ENCODE measurements at regions not wholly inside any gene's neighbourhood (a gene's known extent, or its start where the extent isn't known, plus 50 kb on each side); places are given as distances from the start of the nearest gene placed in this dataset.
"Not testable (repeated sequence)": the region's sequence is repeated elsewhere in the genome, so short reads cannot be mapped to it uniquely, and the experiment has no call there.

GRCh38 chr3:40908612-40909011 lies 290.7 kb upstream of the CTNNB1 start:
- DNase-seq = no peak

GRCh38 chr3:40911264-40911663 lies 288.0 kb upstream of the CTNNB1 start:
- no peak for DNase-seq

DNA sequence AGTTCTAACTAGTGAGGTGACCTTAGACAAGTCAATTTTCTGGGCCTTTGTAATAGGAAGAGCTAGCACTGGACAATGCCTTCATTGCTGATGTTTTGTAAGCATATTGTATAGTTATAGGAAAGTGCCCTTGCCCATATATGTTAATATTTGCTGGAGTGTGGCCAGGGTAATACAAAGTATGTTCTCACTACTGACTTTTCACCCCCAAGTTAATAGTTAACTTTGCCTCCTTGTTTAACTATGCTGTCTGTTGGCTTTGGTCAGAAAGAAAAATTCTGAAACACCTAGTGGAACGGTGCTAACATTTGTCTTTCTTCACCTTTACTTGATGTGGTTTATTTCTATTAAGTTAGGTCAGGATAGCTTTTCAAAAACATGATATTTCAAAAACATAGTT lies 287.4 kb upstream of the CTNNB1 start:
- DNase-seq = no peak

- DNase-seq = no peak
These were observed 286.8 kb upstream of the CTNNB1 start for GRCh38 chr3:40912461-40912860.

- DNase-seq = no peak
These were observed 286.1 kb upstream of the CTNNB1 start for GRCh38 chr3:40913192-40913591.

- DNase-seq = no peak
These were observed 285.7 kb upstream of the CTNNB1 start for GRCh38 chr3:40913641-40914040.

DNA sequence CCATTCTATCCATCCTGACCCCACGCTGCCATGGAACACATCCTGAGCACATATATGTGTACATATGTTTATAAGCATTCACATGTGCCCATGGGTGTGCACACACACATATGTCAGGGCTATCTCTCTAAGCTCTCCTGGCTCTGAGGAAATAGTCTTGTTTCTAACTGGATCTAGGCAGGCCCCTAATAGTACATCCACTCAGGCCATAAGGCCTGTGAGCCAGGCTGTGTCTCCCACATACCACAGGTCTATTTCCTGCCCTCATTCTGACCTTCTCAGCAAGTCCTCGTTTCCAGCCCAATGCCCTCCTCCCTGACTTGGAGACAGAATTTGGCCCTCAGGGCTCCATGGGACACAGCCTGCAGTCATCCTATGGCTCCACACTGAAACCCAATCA lies 284.8 kb upstream of the CTNNB1 start:
- DNase-seq = no peak

- no peak for DNase-seq
These were observed 283.9 kb upstream of the CTNNB1 start for GRCh38 chr3:40915346-40915865.

DNA sequence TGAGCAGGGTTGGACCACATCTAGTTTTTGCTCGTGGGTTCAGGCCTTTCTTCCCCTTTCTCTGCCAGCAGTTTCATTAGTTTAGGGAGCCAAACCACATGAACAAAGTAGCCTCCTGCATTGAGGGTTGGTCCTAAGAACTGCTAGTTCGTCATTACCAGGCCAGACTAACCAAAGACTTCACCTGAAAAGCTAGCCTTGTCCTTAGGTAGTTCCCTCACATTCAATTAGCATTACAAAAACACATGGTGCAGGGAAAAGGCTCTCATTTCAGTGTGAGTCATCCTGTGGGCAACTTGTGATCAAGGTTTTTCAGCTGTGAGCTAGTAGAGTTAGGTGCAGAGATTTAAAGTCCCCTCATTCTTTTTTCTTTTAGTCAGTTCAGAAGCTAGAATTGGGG lies 279.3 kb upstream of the CTNNB1 start:
- no peak for DNase-seq

- DNase-seq = no peak
These were observed 278.1 kb upstream of the CTNNB1 start for GRCh38 chr3:40921251-40921650.

DNA sequence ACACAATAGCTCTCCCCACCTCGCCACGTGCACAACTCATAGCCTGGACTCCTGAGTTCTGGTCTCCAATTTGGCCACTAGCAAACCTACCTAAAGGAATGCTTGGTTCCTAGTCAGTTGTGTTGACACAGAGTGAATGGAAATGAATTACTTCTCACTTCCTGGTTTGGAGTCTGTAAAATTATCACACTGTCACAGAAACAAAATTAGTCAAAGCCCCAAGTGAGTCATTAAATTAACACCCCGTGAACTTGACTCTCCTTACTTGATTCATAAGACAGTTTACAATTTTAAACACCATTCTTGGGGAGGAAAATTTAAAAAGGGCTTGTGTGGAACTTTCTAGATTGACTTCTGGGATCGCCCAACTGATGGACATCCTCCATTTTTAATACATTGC lies 276.2 kb upstream of the CTNNB1 start:
- no peak for DNase-seq

DNA sequence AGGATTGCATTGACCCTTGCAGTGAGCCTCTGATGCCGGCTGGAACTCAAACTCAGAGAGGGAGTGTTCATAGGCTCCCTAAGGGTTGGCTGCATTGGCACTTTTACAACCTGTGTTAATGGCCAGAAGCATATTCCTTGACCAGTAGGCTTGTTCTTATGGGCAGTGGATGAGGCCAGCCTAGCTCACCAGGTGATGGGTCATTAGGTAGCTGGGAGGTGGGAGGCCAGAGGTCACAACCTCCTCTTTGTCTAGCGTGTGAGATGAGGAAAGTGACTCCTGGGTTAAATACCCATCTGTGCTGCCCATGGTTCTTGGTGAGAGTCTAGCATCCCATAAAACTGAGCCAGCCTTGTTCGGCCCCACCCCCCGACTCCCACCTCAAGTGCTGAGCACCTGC lies 275.7 kb upstream of the CTNNB1 start:
- no peak for DNase-seq

DNA sequence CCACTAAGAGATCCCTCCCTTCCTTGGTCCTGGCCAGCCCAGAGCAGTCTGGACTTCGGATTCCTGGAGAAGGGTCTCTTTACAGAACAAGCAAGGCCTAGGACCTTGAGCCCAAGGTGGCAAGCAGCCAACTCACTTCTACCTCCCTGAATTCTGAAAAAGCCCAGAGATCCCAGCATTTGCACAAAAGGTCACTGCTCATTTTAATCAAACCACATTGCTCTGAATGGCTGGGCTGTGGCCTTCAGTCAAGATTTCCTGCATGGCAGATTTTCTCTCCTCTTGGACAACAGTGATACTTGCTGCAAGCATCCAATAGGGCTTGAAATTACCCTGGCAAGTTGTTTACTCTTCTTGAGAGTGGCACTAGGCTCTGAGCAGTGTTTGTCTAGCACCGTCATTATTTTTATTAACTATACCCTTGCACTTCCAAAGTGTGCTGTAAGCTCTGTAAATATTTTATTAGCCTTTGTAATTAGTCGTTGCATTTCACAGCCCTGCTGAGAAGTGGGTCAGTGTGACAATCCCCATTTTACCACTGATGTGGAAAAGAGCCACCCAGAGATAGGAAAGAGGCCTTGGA lies 274.7 kb upstream of the CTNNB1 start:
- no peak for DNase-seq

DNA sequence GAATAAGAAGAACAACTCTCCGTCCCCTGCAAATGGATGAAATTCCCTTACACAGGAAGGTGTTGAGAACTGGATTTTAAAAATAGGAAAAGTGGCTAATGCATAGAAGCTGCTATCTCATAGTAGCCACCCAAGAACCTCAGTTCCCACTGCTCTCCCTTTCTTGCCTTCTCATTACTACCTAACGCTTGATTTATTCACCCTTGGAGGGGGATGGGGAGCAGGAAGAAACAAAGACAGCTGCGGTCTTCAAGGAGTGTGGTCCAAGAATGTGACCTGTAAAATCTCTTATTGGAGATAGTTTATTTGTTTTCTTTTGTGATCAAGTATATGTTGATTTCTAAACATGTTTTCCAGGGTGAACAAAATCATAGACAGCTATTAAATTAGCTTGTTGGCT lies 274.1 kb upstream of the CTNNB1 start:
- DNase-seq = no peak

- no peak for DNase-seq
These were observed 269.2 kb upstream of the CTNNB1 start for GRCh38 chr3:40930131-40930538.

DNA sequence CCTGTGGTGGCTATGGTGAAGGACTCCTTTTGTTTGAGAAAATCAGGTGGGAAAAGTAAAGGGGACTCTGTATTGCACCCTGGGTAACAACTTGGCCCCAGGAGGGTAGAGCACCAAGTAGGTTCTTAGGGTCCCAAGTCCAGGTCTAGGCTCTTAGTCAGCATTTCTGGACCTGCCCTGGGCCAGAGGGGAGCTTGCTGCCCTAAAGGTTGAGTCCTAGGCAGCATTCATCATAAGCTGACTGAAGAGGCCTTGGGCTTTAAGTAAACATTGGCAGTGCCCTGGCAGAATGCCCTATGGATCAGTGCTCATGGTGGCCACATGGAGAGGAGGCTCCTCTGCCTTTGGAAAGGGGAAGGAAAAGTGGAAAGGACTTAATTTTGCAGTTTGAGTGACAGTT lies 268.5 kb upstream of the CTNNB1 start:
- DNase-seq = no peak

- DNase-seq = no peak
These were observed 260.7 kb upstream of the CTNNB1 start for GRCh38 chr3:40938591-40938990.

DNA sequence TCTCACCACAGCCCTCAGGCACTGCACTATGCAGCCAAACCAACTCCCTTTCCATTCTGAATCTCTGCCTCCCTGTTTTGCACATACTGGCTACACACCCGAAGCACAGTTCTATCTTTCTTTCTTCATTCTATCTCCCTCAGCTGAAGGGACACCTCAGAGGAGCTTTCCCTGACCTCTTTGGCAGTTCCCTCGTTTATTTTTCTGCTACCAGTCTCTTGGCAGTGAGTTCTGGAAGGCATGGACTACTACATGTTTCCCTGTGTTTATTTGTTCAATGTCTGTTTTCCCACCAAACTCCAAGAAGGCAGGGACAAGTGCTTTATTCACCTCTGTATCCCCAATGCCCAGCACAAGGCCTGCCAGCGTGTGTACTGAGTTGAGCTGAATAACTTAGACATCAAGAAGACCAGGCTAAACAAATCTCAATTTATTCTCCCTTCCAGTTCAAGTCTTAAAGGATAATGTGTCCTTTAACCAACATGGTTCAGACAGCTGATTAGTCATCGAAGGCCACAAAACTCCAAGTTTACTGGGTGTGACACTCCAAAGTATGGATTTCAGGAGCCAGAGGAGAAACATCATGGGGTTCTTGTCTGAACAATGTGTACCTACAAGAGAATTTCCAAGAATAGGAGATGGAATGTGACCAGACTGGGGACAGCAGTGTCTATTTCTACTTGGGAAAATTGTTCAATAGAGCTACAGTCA lies 260.1 kb upstream of the CTNNB1 start:
- no peak for DNase-seq

DNA sequence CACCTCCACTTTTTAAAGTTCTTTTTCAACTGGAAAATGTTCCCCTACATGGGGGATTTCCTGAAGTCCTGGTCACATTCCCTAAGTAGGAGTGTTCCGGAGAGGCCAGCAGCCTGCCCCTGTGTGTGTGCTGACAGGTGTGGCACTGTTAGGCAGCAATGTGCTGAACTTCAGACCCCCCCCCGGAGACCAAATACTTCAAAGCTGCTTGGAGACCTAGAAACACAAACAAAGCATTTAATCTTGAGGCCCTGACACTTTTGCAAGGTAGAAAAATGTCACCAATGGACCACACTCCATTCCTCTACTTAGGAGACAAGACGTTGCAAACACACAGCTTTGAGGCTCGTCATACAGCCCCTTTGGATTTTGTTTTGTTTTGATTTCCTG lies 259.6 kb upstream of the CTNNB1 start:
- no peak for DNase-seq

DNA sequence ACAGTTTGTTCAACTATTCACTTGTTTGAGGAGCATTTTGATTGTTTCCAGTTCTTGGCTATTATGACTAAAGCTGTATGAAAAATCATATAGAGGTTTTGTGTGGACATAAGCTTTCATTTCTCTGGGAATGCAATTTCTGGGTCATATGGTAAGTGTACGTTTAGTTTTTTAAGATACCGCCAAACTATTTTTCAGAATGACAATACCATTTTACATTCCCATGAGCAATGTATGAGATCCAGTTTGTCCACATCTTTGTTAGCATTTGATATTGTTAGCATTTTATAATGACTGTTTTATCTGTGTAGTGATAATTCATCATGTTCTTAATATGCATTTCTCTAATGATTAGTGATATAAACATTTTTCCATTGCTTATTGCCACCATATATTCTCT lies 258.7 kb upstream of the CTNNB1 start:
- no peak for DNase-seq

GRCh38 chr3:40947022-40947421 lies 252.3 kb upstream of the CTNNB1 start:
- not testable (repeated sequence) for DNase-seq

DNA sequence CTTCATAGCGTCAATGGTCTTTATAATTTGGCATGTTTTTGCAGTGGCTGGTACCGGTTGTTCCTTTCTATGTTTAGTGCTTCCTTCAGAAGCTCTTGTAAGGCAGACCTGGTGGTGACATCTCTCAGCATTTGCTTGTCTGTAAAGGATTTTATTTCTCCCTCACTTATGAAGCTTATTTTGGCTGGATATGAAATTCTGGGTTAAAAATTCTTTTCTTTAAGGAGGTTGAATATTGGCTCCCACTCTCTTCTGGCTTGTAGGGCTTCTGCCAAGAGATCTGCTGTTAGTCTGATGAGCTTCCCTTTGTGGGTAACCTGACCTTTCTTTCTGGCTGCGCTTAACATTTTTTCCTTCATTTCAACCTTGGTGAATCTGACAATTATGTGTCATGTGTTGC lies 250.0 kb upstream of the CTNNB1 start:
- not testable (repeated sequence) for DNase-seq

GRCh38 chr3:40951636-40952035 lies 247.7 kb upstream of the CTNNB1 start:
- no peak for DNase-seq

- DNase-seq = no peak
These were observed 238.0 kb upstream of the CTNNB1 start for GRCh38 chr3:40961104-40961857.
